HepG2 (cell line): ENCODE measurements at regions not wholly inside any gene's neighbourhood (a gene's known extent, or its start where the extent isn't known, plus 50 kb on each side); places are given as distances from the start of the nearest gene placed in this dataset.

ENCODE experiments used
- CTCF ChIP-seq: sonication (generic); formaldehyde crosslinking; IDR thresholded peaks from 2 replicates; pipeline ENCODE4 v1.5.0; 2020; ENCODE audit warnings: mild to moderate bottlenecking, missing genetic modification reagents, moderate library complexity
- E2F2 ChIP-seq: sonication (generic); formaldehyde crosslinking; IDR thresholded peaks from 2 replicates; pipeline ENCODE4 v1.4.0; 2020; ENCODE audit warnings: missing genetic modification reagents, borderline replicate concordance
- PHF21A ChIP-seq: sonication (generic); formaldehyde crosslinking; IDR thresholded peaks from 2 replicates; pipeline ENCODE4 v1.5.0; 2020; ENCODE audit warnings: mild to moderate bottlenecking, missing genetic modification reagents
- RAD21 ChIP-seq: fragments of 450-650 bp; formaldehyde crosslinking; IDR thresholded peaks from 2 replicates; pipeline ENCODE4 v1.5.0; 2020; ENCODE audit warnings: mild to moderate bottlenecking
- TP53 ChIP-seq: sonication (generic); formaldehyde crosslinking; conservative IDR thresholded peaks from 2 replicates; pipeline ENCODE4 v1.4.0; 2020; ENCODE audit warnings: missing genetic modification reagents

- TF ChIP-seq E2F2 (CRISPR knock-in tag) (no peak), CTCF (CRISPR knock-in tag) (no peak), TP53 (CRISPR knock-in tag) (no peak), RAD21 (CRISPR knock-in tag) (no peak), PHF21A (no peak)
Measured at GRCh38 chr2:151186011-151186410, 75.7 kb downstream of the RBM43 start.
